H1 (cell line): ENCODE measurements at regions not wholly inside any gene's neighbourhood (a gene's known extent, or its start where the extent isn't known, plus 50 kb on each side); places are given as distances from the start of the nearest gene placed in this dataset.

Experiments used
- CTCF ChIA-PET: fragments of 300-600 bp; sonication (Branson Sonifier 250); formaldehyde crosslinking; loops from one replicate; lab custom pipeline; 2021; ENCODE audit not compliant: partially characterized antibody; lab: Charles Lee
- POLR2A ChIA-PET: fragments of 300-600 bp; sonication (Branson Sonifier 250); formaldehyde crosslinking; loops from one replicate; lab custom pipeline; 2021; ENCODE audit warnings: inconsistent platforms; ENCODE audit not compliant: partially characterized antibody; lab: Charles Lee
- DNase-seq, 2 experiments: peaks; one replicate each; pipeline versions ENCODE4 v3.0.0 to v3.0.0-alpha.2; 2010 to 2022; ENCODE audit warnings: low spot score in 2 of 2, low read depth in 1 of 2, mixed read lengths in 1 of 2
- FAIRE-seq: peaks from 2 replicates; lab custom pipeline; 2011; peaks lifted over from hg19 to GRCh38; lab: Jason Lieb, UNC
- H2AFZ ChIP-seq: 2 replicates; pipeline ENCODE4 v1.8.1; 2012; ENCODE audit warnings: low read length, inconsistent platforms
- H2AK5ac ChIP-seq: 2 replicates; pipeline ENCODE4 v1.6.1; 2013; ENCODE audit warnings: low read depth, low read length
- H2BK120ac ChIP-seq: replicated peaks from 2 replicates; pipeline ENCODE3; 2013; ENCODE audit warnings: low read depth, low read length, inconsistent platforms
- H2BK12ac ChIP-seq: 2 replicates; pipeline ENCODE4 v1.6.1; 2013; ENCODE audit warnings: low read depth, low read length
- H2BK15ac ChIP-seq: 2 replicates; pipeline ENCODE4 v1.6.1; 2013; ENCODE audit warnings: low read length
- H2BK20ac ChIP-seq: 2 replicates; pipeline ENCODE4 v1.6.1; 2013; ENCODE audit warnings: low read length
- H2BK5ac ChIP-seq: 2 replicates; pipeline ENCODE4 v1.6.1; 2013; ENCODE audit warnings: low read depth, low read length
- H3K14ac ChIP-seq: 2 replicates; pipeline ENCODE4 v1.6.1; 2013; ENCODE audit warnings: inconsistent platforms; ENCODE audit not compliant: insufficient read length
- H3K18ac ChIP-seq: 2 replicates; pipeline ENCODE4 v1.6.1; 2013; ENCODE audit warnings: low read length; ENCODE audit errors: extremely low read depth
- H3K23ac ChIP-seq: 2 replicates; pipeline ENCODE4 v1.6.1; 2013; ENCODE audit warnings: inconsistent platforms; ENCODE audit not compliant: insufficient read length
- H3K23me2 ChIP-seq: 2 replicates; pipeline ENCODE4 v1.6.1; 2013; ENCODE audit warnings: low read depth, low read length
- H3K27ac ChIP-seq: 2 replicates; pipeline ENCODE4 v1.6.1; 2011; ENCODE audit warnings: low read depth, low read length, inconsistent platforms
- H3K27me3 ChIP-seq, 4 experiments: replicated peaks in 1 of 4; 1 replicate in 1 of 4; 2 replicates in 3 of 4; pipeline versions ENCODE4 v1.6.1 to v1.8.1; 2011 to 2013; ENCODE audit warnings: low read length in 3 of 4, mild to moderate bottlenecking in 3 of 4, inconsistent platforms in 2 of 4, mixed read lengths in 2 of 4, moderate library complexity in 1 of 4; ENCODE audit not compliant: control insufficient read depth in 3 of 4, insufficient read depth in 3 of 4; ENCODE audit errors: extremely low read depth in 1 of 4
- H3K36me3 ChIP-seq, 4 experiments: 2 replicates each; pipeline versions ENCODE4 v1.6.1 to v1.8.1; 2011 to 2013; ENCODE audit warnings: mild to moderate bottlenecking in 4 of 4, low read length in 3 of 4, moderate library complexity in 2 of 4, control low read depth in 1 of 4, inconsistent platforms in 1 of 4; ENCODE audit not compliant: insufficient read depth in 4 of 4, control insufficient read depth in 2 of 4
- H3K4ac ChIP-seq: replicated peaks from 2 replicates; pipeline ENCODE3; 2013; ENCODE audit warnings: low read length, low read depth, mixed read lengths, inconsistent platforms; ENCODE audit not compliant: insufficient read length
- H3K4me1 ChIP-seq, 4 experiments: replicated peaks in 1 of 4; 1 replicate in 1 of 4; 2 replicates in 3 of 4; pipeline versions ENCODE4 v1.6.1 to v1.8.1; 2011 to 2013; ENCODE audit warnings: low read length in 3 of 4, inconsistent platforms in 2 of 4, mixed read lengths in 1 of 4; ENCODE audit not compliant: insufficient read depth in 4 of 4, control insufficient read depth in 3 of 4
- H3K4me2 ChIP-seq, 2 experiments: 2 replicates each; pipeline versions ENCODE4 v1.6.1 to v1.8.1; 2011 to 2013; ENCODE audit warnings: low read depth in 2 of 2, low read length in 2 of 2, control low read depth in 1 of 2, inconsistent platforms in 1 of 2, mild to moderate bottlenecking in 1 of 2; ENCODE audit not compliant: insufficient read depth in 1 of 2
- H3K4me3 ChIP-seq, 4 experiments: fragments of 200-600, 300-600 bp in 1 of 4; sonication (generic), shearing (Covaris generic), sonication (Bioruptor Twin) in 1 of 4; 2 replicates each; pipeline versions ENCODE4 v1.5.1 to v1.8.1; 2011 to 2016; ENCODE audit warnings: low read length in 4 of 4, low read depth in 3 of 4, control low read depth in 2 of 4, inconsistent platforms in 2 of 4, mild to moderate bottlenecking in 2 of 4, mixed read lengths in 1 of 4, moderate library complexity in 1 of 4; ENCODE audit not compliant: insufficient read depth in 2 of 4; ENCODE audit errors: extremely low read depth in 1 of 4
- H3K56ac ChIP-seq: replicated peaks from 2 replicates; pipeline ENCODE3; 2013; ENCODE audit warnings: low read depth, mild to moderate bottlenecking, mixed read lengths, low read length, inconsistent platforms; ENCODE audit not compliant: insufficient read length
- H3K79me1 ChIP-seq: 2 replicates; pipeline ENCODE4 v1.6.1; 2013; ENCODE audit warnings: low read depth, low read length, control low read depth
- H3K79me2 ChIP-seq, 2 experiments: 2 replicates each; pipeline versions ENCODE4 v1.6.1 to v1.8.1; 2012 to 2013; ENCODE audit warnings: low read length in 2 of 2, mild to moderate bottlenecking in 2 of 2, inconsistent platforms in 1 of 2; ENCODE audit not compliant: insufficient read depth in 2 of 2, control insufficient read depth in 1 of 2
- H3K9ac ChIP-seq, 4 experiments: replicated peaks in 1 of 4; 1 replicate in 1 of 4; 2 replicates in 3 of 4; pipeline versions ENCODE4 v1.6.1 to v1.8.1; 2011 to 2013; ENCODE audit warnings: low read depth in 3 of 4, low read length in 3 of 4, control low read depth in 2 of 4, mild to moderate bottlenecking in 2 of 4, moderate library complexity in 2 of 4, inconsistent platforms in 1 of 4; ENCODE audit errors: extremely low read depth in 1 of 4
- H3K9me3 ChIP-seq, 2 experiments: 2 replicates each; pipeline versions ENCODE4 v1.6.1 to v1.8.1; 2012 to 2013; ENCODE audit warnings: mild to moderate bottlenecking in 2 of 2, moderate library complexity in 2 of 2, control low read depth in 1 of 2, inconsistent platforms in 1 of 2, low read depth in 1 of 2, low read length in 1 of 2, mixed read lengths in 1 of 2; ENCODE audit not compliant: insufficient read depth in 2 of 2
- H4K20me1 ChIP-seq, 2 experiments: replicated peaks in 1 of 2; 2 replicates each; pipeline versions ENCODE3 to v1.8.1; 2011 to 2013; ENCODE audit warnings: inconsistent platforms in 2 of 2, low read length in 2 of 2, mild to moderate bottlenecking in 1 of 2; ENCODE audit not compliant: insufficient read depth in 2 of 2, control insufficient read depth in 1 of 2
- H4K5ac ChIP-seq: 2 replicates; pipeline ENCODE4 v1.6.1; 2013; ENCODE audit warnings: low read length, low read depth, mixed read lengths, inconsistent platforms; ENCODE audit not compliant: insufficient read length
- H4K8ac ChIP-seq: 2 replicates; pipeline ENCODE4 v1.8.0; 2013; ENCODE audit warnings: mild to moderate bottlenecking, moderate library complexity, low read length, inconsistent platforms; ENCODE audit not compliant: insufficient read depth; ENCODE audit errors: extremely low read depth
- H4K91ac ChIP-seq: replicated peaks from 2 replicates; pipeline ENCODE3; 2013; ENCODE audit warnings: low read length, mixed read lengths, inconsistent platforms; ENCODE audit not compliant: insufficient read length
- ATF2 ChIP-seq: IDR thresholded peaks from 2 replicates; pipeline ENCODE4 v1.6.1; 2012; ENCODE audit warnings: low read length, inconsistent platforms
- CHD2 ChIP-seq: IDR thresholded peaks from 2 replicates; pipeline ENCODE4 v1.6.1; 2012; ENCODE audit warnings: low read length, improper control_type of control experiment
- CREB1 ChIP-seq: IDR thresholded peaks from 2 replicates; pipeline ENCODE4 v1.6.1; 2012; ENCODE audit warnings: inconsistent platforms
- EP300 ChIP-seq, 2 experiments: IDR thresholded peaks; 1 replicate in 1 of 2; 2 replicates in 1 of 2; pipeline ENCODE4 v1.6.1; 2011 to 2012; ENCODE audit warnings: low read depth in 2 of 2, low read length in 2 of 2, mild to moderate bottlenecking in 2 of 2, borderline replicate concordance in 1 of 2, inconsistent platforms in 1 of 2, moderate library complexity in 1 of 2
- JUN ChIP-seq: IDR thresholded peaks from 2 replicates; pipeline ENCODE4 v1.6.1; 2011; ENCODE audit warnings: low read depth, mild to moderate bottlenecking, improper control_type of control experiment, low read length
- POLR2A ChIP-seq, 2 experiments: IDR thresholded peaks; 1 replicate in 1 of 2; 2 replicates in 1 of 2; pipeline ENCODE4 v1.6.1; 2011; ENCODE audit warnings: low read depth in 2 of 2, low read length in 2 of 2, mild to moderate bottlenecking in 2 of 2; ENCODE audit errors: control extremely low read depth in 1 of 2
- RAD21 ChIP-seq, 2 experiments: IDR thresholded peaks in 1 of 2; conservative IDR thresholded peaks in 1 of 2; 2 replicates each; pipeline ENCODE4 v1.6.1; 2011; ENCODE audit warnings: low read depth in 2 of 2, low read length in 2 of 2, improper control_type of control experiment in 1 of 2, inconsistent platforms in 1 of 2, mild to moderate bottlenecking in 1 of 2, moderate library complexity in 1 of 2
- RBBP5 ChIP-seq: IDR thresholded peaks from 2 replicates; pipeline ENCODE4 v1.7.1; 2012; ENCODE audit warnings: low read depth, mild to moderate bottlenecking, inconsistent platforms, low read length, moderate library complexity, borderline replicate concordance
- USF2 ChIP-seq: IDR thresholded peaks from 2 replicates; pipeline ENCODE4 v1.6.1; 2011; ENCODE audit warnings: low read length, improper control_type of control experiment
- WGBS, 2 experiments: shearing (Covaris generic) in 1 of 2; methylation state at CpG; one replicate each; pipeline versions ENCODE4 v1.1.6 to v1.1.7; 2013 to 2015; ENCODE audit warnings: low lambda C conversion rate in 2 of 2, mixed read lengths in 2 of 2, inconsistent platforms in 1 of 2, low coverage in 1 of 2, missing lambda C conversion rate in 1 of 2; ENCODE audit not compliant: insufficient replicate concordance in 2 of 2, insufficient coverage in 1 of 2, insufficient read length in 1 of 2; ENCODE audit errors: extremely low coverage in 1 of 2, missing lambda C conversion rate in 1 of 2; 5-methylcytosine and 5-hydroxymethylcytosine counted together

GRCh38 chr10:9381733-9382532 lies 1327.4 kb downstream of the GATA3 start:
- H2BK15ac ChIP-seq: no peak overlapping the region
- no peak overlapping the region for H3K56ac ChIP-seq

More at GRCh38 chr10:9381733-9382532, 1327.4 kb downstream of the GATA3 start:
- H4K91ac ChIP-seq: no peak overlapping the region
- FAIRE-seq (no peak), DNase-seq (no peak)
- H2BK120ac ChIP-seq: no peak overlapping the region
- H3K4me2 ChIP-seq: no peak overlapping the region
- H2AK5ac ChIP-seq: no peak overlapping the region
- H3K9ac ChIP-seq: no peak overlapping the region
- H3K18ac ChIP-seq: no peak overlapping the region
- H2BK5ac ChIP-seq: no peak overlapping the region
- H4K8ac ChIP-seq: no peak overlapping the region
- H4K20me1 ChIP-seq: no peaks in the 10 kb centered on the region
- no peaks in the 10 kb centered on the region for H3K79me1 ChIP-seq
- H3K9me3 ChIP-seq: no peaks in the 10 kb centered on the region
- no peak overlapping the region for H2BK20ac ChIP-seq
- H3K4ac ChIP-seq: no peak overlapping the region
- TF ChIP-seq RBBP5: no peak
- no peak for TF ChIP-seq POLR2A (IDR thresholded peaks at IDR 0.05; ENCODE audit: control extremely low read depth in 1 of 2, low read depth in 2 of 2, low read length in 2 of 2)
- TF ChIP-seq ATF2: no peak
- no peak for TF ChIP-seq RAD21 (IDR thresholded peaks at IDR 0.05 in 1 of 2, conservative IDR thresholded peaks at IDR 0.05 in 1 of 2; ENCODE audit: low read depth in 2 of 2, low read length in 2 of 2)
- no peak for TF ChIP-seq JUN
- TF ChIP-seq CHD2: no peak
- no peak for TF ChIP-seq EP300 (IDR thresholded peaks at IDR 0.05; ENCODE audit: borderline replicate concordance in 1 of 2, low read depth in 2 of 2, low read length in 2 of 2)
- TF ChIP-seq CREB1: no peak
- TF ChIP-seq USF2: no peak
- TF ChIP-seq, all 59 proteins: peak for 0
- CTCF ChIA-PET: interaction anchor here (0.6 to 1.6 kb wide), 4 partner anchors 13 to 341 kb away, joined by 3 to 7 read pairs (median 4); no protein-coding TSS in a partner anchor
- Histone ChIP-seq H3K4me3 (no peak overlapping the region), H2AFZ (no peak overlapping the region), H4K5ac (no peak overlapping the region), H3K23ac (no peak overlapping the region), H3K36me3 (no peaks in the 10 kb centered on the region), H3K14ac (no peak overlapping the region), H3K23me2 (no peaks in the 10 kb centered on the region), H3K27ac (no peak overlapping the region), H3K27me3 (no peaks in the 10 kb centered on the region), H3K4me1 (no peaks in the 10 kb centered on the region), H2BK12ac (no peak overlapping the region), H3K79me2 (no peaks in the 10 kb centered on the region)
- WGBS, 2 experiments: 91% methylated on average over 5 of the region's 5 CpGs; no CpG with 5 or more reads in 1 of the 2 experiments
- POLR2A ChIA-PET: no interaction called here
